ENCODE measurements at regions not wholly inside any gene's neighbourhood (a gene's known extent, or its start where the extent isn't known, plus 50 kb on each side); places are given as distances from the start of the nearest gene placed in this dataset.

DNA sequence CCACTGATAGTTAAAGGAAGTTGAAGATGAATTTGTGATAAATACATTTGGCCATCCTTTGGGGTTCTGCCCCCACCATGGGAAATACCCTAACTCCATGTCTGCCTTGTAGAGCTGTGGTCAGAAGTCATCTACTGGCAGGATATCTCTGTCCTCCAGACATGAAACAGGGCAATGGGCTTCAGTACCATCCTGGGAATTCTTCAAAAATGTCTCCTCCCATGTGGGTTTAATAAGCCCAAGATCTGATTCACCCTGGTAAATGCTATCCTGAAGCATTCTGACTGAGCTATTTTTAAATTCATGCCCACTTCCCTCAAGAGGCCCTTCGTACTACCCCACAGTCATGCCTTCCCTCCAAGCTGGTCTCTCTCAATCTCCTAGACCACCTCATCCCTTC, 113.7 kb upstream of the SLC25A36 start:
- no peak for TF ChIP-seq ZBTB8A (tag by site-specific recombination; IDR thresholded peaks at IDR 0.05)
- TF ChIP-seq ZNF146 (tag by site-specific recombination; IDR thresholded peaks at IDR 0.05), result no peak
- no peak for TF ChIP-seq ZSCAN16 (tag by site-specific recombination; IDR thresholded peaks at IDR 0.05)
- TF ChIP-seq PRDM1 (tag by site-specific recombination; IDR thresholded peaks at IDR 0.05), result no peak
- TF ChIP-seq ZNF701 (tag by site-specific recombination; IDR thresholded peaks at IDR 0.05), result no peak

All from HEK293 (cell line).